A549 (cell line): ENCODE measurements at regions not wholly inside any gene's neighbourhood (a gene's known extent, or its start where the extent isn't known, plus 50 kb on each side); places are given as distances from the start of the nearest gene placed in this dataset.

Experiments used
- CBX8 ChIP-seq: fragments of 200-600 bp; sonication (generic); IDR thresholded peaks from 2 replicates; pipeline ENCODE4 v1.6.1; 2016
- CEBPB ChIP-seq, 2 experiments: fragments of >200 bp in 1 of 2; sonication (Bioruptor Twin) in 1 of 2; formaldehyde crosslinking in 1 of 2; IDR thresholded peaks; 2 replicates each; pipeline ENCODE4 v1.6.1; 2012 to 2016
- CHD4 ChIP-seq: fragments of 200-600 bp; sonication (generic); IDR thresholded peaks from 2 replicates; pipeline ENCODE4 v1.6.1; 2016; ENCODE audit warnings: antibody characterized with exemption, mild to moderate bottlenecking, borderline replicate concordance
- EP300 ChIP-seq, 2 experiments: fragments of >200 bp; sonication (Bioruptor Twin); formaldehyde crosslinking; IDR thresholded peaks; 2 replicates in 1 of 2; 3 replicates in 1 of 2; pipeline ENCODE4 v1.6.1; 2016 to 2017
- ESRRA ChIP-seq: fragments of 150-350 bp; IDR thresholded peaks from 2 replicates; pipeline ENCODE4 v1.6.1; 2014; ENCODE audit warnings: mild to moderate bottlenecking, low read length, borderline replicate concordance
- REST ChIP-seq: fragments of 200-600 bp; sonication (generic); IDR thresholded peaks from 2 replicates; pipeline ENCODE4 v1.6.1; 2016; ENCODE audit warnings: antibody characterized with exemption, mild to moderate bottlenecking, moderate library complexity
- SMC3 ChIP-seq: fragments of >200 bp; sonication (Bioruptor Twin); formaldehyde crosslinking; IDR thresholded peaks from 3 replicates; pipeline ENCODE4 v1.6.1; 2018; ENCODE audit warnings: inconsistent platforms
- TF ChIP-seq, protein P1 (sequence below): fragments of >200 bp; sonication (Bioruptor Twin); formaldehyde crosslinking; IDR thresholded peaks from 3 replicates; pipeline ENCODE4 v1.5.1; 2016
- TF ChIP-seq, protein P2 (sequence below): IDR thresholded peaks from 2 replicates; pipeline ENCODE4 v1.6.1; 2012

DNA sequence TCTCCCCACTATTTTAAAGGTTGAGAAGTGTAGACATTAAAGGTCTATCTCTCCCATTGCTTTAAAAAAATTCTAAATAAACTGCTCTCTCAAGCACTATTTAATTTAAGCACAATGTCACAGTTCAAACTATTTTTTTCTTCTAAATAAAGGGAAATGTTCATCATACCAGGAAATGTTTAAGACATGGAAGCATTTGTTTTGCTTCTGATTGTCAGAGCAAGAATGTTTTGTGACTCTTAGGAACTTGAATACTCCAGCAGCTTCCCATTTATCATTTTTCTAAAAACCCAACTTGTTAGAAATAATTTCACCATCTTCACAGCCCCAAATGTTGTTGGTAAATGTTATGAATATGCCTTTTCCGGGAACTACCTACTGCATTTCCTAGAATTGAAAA, 121.8 kb upstream of the NTF3 start:
- TF ChIP-seq ESRRA (no peak), CBX8 (no peak), EP300 (IDR thresholded peaks at IDR 0.05) (no peak), CEBPB (IDR thresholded peaks at IDR 0.05) (no peak), SMC3 (no peak), REST (no peak), CHD4 (no peak)
- TF ChIP-seq, protein P1, sequence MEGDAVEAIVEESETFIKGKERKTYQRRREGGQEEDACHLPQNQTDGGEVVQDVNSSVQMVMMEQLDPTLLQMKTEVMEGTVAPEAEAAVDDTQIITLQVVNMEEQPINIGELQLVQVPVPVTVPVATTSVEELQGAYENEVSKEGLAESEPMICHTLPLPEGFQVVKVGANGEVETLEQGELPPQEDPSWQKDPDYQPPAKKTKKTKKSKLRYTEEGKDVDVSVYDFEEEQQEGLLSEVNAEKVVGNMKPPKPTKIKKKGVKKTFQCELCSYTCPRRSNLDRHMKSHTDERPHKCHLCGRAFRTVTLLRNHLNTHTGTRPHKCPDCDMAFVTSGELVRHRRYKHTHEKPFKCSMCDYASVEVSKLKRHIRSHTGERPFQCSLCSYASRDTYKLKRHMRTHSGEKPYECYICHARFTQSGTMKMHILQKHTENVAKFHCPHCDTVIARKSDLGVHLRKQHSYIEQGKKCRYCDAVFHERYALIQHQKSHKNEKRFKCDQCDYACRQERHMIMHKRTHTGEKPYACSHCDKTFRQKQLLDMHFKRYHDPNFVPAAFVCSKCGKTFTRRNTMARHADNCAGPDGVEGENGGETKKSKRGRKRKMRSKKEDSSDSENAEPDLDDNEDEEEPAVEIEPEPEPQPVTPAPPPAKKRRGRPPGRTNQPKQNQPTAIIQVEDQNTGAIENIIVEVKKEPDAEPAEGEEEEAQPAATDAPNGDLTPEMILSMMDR, result no peak
- TF ChIP-seq, protein P2, sequence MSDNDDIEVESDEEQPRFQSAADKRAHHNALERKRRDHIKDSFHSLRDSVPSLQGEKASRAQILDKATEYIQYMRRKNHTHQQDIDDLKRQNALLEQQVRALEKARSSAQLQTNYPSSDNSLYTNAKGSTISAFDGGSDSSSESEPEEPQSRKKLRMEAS, result no peak
